ENCODE measurements at regions not wholly inside any gene's neighbourhood (a gene's known extent, or its start where the extent isn't known, plus 50 kb on each side); places are given as distances from the start of the nearest gene placed in this dataset.

- no peak for DNase-seq (ENCODE audit: low read depth)
- TF ChIP-seq MAX (IDR thresholded peaks at IDR 0.05; ENCODE audit: low read depth, low read length), result no peak
- no peak overlapping the region for H3K4me3 ChIP-seq (ENCODE audit: low read depth, low read length)
Observed at GRCh38 chr3:34035775-34036174, 237.3 kb downstream of the PDCD6IP start.

DNA sequence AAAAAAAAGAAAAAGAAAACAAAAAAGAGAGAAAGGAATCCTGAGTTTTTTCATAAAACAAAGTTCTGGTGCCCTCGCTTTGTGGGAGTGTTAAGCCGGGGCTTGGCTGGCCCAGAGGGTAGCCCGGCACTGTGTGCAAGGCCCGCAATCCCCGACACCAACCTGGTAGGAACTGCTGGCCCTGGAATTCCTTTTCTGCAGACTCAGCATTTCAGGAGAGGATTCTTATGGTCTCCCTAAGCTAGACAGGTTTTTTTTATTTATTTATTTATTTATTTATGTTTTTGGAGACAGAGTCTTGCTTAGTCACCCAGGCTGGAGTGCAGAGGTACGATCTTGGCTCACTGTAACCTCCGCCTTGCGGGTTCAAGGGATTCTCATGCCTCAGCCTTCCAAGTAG is 238.8 kb downstream of the PDCD6IP start:
- TF ChIP-seq POLR2A (IDR thresholded peaks at IDR 0.05; ENCODE audit: extremely low read depth, insufficient read length) (no peak), MAX (IDR thresholded peaks at IDR 0.05; ENCODE audit: low read depth, low read length) (no peak), MYC (IDR thresholded peaks at IDR 0.05; ENCODE audit: low read depth, low read length) (no peak)
- TF ChIP-seq, protein P1, sequence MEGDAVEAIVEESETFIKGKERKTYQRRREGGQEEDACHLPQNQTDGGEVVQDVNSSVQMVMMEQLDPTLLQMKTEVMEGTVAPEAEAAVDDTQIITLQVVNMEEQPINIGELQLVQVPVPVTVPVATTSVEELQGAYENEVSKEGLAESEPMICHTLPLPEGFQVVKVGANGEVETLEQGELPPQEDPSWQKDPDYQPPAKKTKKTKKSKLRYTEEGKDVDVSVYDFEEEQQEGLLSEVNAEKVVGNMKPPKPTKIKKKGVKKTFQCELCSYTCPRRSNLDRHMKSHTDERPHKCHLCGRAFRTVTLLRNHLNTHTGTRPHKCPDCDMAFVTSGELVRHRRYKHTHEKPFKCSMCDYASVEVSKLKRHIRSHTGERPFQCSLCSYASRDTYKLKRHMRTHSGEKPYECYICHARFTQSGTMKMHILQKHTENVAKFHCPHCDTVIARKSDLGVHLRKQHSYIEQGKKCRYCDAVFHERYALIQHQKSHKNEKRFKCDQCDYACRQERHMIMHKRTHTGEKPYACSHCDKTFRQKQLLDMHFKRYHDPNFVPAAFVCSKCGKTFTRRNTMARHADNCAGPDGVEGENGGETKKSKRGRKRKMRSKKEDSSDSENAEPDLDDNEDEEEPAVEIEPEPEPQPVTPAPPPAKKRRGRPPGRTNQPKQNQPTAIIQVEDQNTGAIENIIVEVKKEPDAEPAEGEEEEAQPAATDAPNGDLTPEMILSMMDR (IDR thresholded peaks at IDR 0.05; ENCODE audit: low read depth, low read length), result no peak
- H3K4me3 ChIP-seq (ENCODE audit: low read depth, low read length), result no peak overlapping the region
- no peak for DNase-seq (ENCODE audit: low read depth)

DNA sequence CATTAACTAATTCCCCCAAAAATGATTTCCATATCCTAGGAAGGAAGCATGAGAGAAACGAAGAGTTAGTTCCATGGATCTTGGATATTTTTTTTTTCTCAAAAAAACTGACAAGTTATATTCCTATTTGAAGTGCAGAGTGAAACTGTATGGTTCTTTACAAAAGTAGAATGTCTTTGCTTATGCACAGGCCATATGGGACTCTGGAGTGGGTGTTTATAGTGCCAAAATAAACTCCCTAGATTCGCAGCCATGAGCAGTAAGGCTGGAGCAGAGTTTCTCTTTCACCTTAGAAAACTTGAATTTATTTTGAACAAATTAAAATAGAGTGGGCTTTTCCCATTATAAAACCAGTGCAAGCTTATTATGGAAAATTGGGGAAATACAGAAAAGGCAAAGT is 239.7 kb downstream of the PDCD6IP start:
- no peak overlapping the region for H3K4me3 ChIP-seq (ENCODE audit: low read depth, low read length)
- TF ChIP-seq, protein P1 (IDR thresholded peaks at IDR 0.05; ENCODE audit: low read depth, low read length), result no peak
- DNase-seq (ENCODE audit: low read depth), result no peak

GRCh38 chr3:34046154-34046553 is 247.7 kb downstream of the PDCD6IP start:
- no peak for DNase-seq (ENCODE audit: low read depth)
- no peak overlapping the region for H3K4me3 ChIP-seq (ENCODE audit: low read depth, low read length)
- TF ChIP-seq, protein P1 (IDR thresholded peaks at IDR 0.05; ENCODE audit: low read depth, low read length), result no peak
- TF ChIP-seq MAX (IDR thresholded peaks at IDR 0.05; ENCODE audit: low read depth, low read length) (no peak), POLR2A (IDR thresholded peaks at IDR 0.05; ENCODE audit: extremely low read depth, insufficient read length) (no peak), MYC (IDR thresholded peaks at IDR 0.05; ENCODE audit: low read depth, low read length) (no peak)

- no peak overlapping the region for H3K4me3 ChIP-seq (ENCODE audit: low read depth, low read length)
- TF ChIP-seq POLR2A (IDR thresholded peaks at IDR 0.05; ENCODE audit: extremely low read depth, insufficient read length) (no peak), MYC (IDR thresholded peaks at IDR 0.05; ENCODE audit: low read depth, low read length) (no peak), MAX (IDR thresholded peaks at IDR 0.05; ENCODE audit: low read depth, low read length) (no peak)
- TF ChIP-seq, protein P1 (IDR thresholded peaks at IDR 0.05; ENCODE audit: low read depth, low read length), result no peak
- DNase-seq (ENCODE audit: low read depth), result no peak
Observed at GRCh38 chr3:34053626-34054025, 255.2 kb downstream of the PDCD6IP start.

- no peak for DNase-seq (ENCODE audit: low read depth)
- no peak overlapping the region for H3K4me3 ChIP-seq (ENCODE audit: low read depth, low read length)
- TF ChIP-seq, protein P1 (IDR thresholded peaks at IDR 0.05; ENCODE audit: low read depth, low read length), result no peak
- TF ChIP-seq MYC (IDR thresholded peaks at IDR 0.05; ENCODE audit: low read depth, low read length) (no peak), POLR2A (IDR thresholded peaks at IDR 0.05; ENCODE audit: extremely low read depth, insufficient read length) (no peak), MAX (IDR thresholded peaks at IDR 0.05; ENCODE audit: low read depth, low read length) (no peak)
Observed at GRCh38 chr3:34056181-34056910, 257.9 kb downstream of the PDCD6IP start.
